ENCODE measurements at regions not wholly inside any gene's neighbourhood (a gene's known extent, or its start where the extent isn't known, plus 50 kb on each side); places are given as distances from the start of the nearest gene placed in this dataset.

GRCh38 chr2:173539615-173540014 lies 184.9 kb downstream of the CDCA7 start:
- H3K4me3 ChIP-seq, result no peak overlapping the region
- no peaks in the 10 kb centered on the region for H3K9me3 ChIP-seq
- H3K27ac ChIP-seq, result no peak overlapping the region
- no peak for ATAC-seq
- H3K27me3 ChIP-seq, result peaks cover 6% of the 10 kb centered on the region
- no peaks in the 10 kb centered on the region for H3K4me1 ChIP-seq
- no peak for TF ChIP-seq POLR2AphosphoS5 (IDR thresholded peaks at IDR 0.05)
- TF ChIP-seq POLR2A (IDR thresholded peaks at IDR 0.05), result no peak
- no peak for TF ChIP-seq EP300 (IDR thresholded peaks at IDR 0.05)
- TF ChIP-seq CTCF (IDR thresholded peaks at IDR 0.05), result no peak
- 87 to 100% methylated on average over 2 of the region's 2 CpGs for WGBS, 2 donors (ENCODE audit: low coverage in 1 of 2)
- no peaks in the 10 kb centered on the region for H3K36me3 ChIP-seq

GRCh38 chr2:173544641-173545363 lies 190.1 kb downstream of the CDCA7 start:
- 65 to 89% methylated on average over 6 of the region's 6 CpGs for WGBS, 2 donors (ENCODE audit: low coverage in 1 of 2)
- no peak for ATAC-seq
- Histone ChIP-seq H3K4me1 (no peaks in the 10 kb centered on the region), H3K27ac (no peak overlapping the region), H3K27me3 (no peaks in the 10 kb centered on the region), H3K9me3 (no peaks in the 10 kb centered on the region), H3K36me3 (no peaks in the 10 kb centered on the region), H3K4me3 (no peak overlapping the region)
- no peak for TF ChIP-seq CTCF (IDR thresholded peaks at IDR 0.05)
- no peak for TF ChIP-seq POLR2A (IDR thresholded peaks at IDR 0.05)
- no peak for TF ChIP-seq POLR2AphosphoS5 (IDR thresholded peaks at IDR 0.05)
- no peak for TF ChIP-seq EP300 (IDR thresholded peaks at IDR 0.05)

- H3K27ac ChIP-seq, result no peak overlapping the region
- no peak for ATAC-seq
- no peak overlapping the region for H3K4me3 ChIP-seq
- no peaks in the 10 kb centered on the region for H3K36me3 ChIP-seq
- TF ChIP-seq CTCF (IDR thresholded peaks at IDR 0.05) (no peak), POLR2A (IDR thresholded peaks at IDR 0.05) (no peak), POLR2AphosphoS5 (IDR thresholded peaks at IDR 0.05) (no peak), EP300 (IDR thresholded peaks at IDR 0.05) (no peak)
- WGBS, 2 donors (ENCODE audit: low coverage in 1 of 2), result 78 to 83% methylated on average over 3 of the region's 3 CpGs
- no peaks in the 10 kb centered on the region for H3K9me3 ChIP-seq
- no peaks in the 10 kb centered on the region for H3K4me1 ChIP-seq
- H3K27me3 ChIP-seq, result no peaks in the 10 kb centered on the region
Measured at GRCh38 chr2:173545364-173545763, 190.7 kb downstream of the CDCA7 start.

GRCh38 chr2:173547499-173547898 lies 192.8 kb downstream of the CDCA7 start:
- Histone ChIP-seq H3K4me3 (no peak overlapping the region), H3K36me3 (no peaks in the 10 kb centered on the region), H3K4me1 (no peaks in the 10 kb centered on the region), H3K27me3 (no peaks in the 10 kb centered on the region), H3K9me3 (no peaks in the 10 kb centered on the region), H3K27ac (no peak overlapping the region)
- no peak for TF ChIP-seq POLR2AphosphoS5 (IDR thresholded peaks at IDR 0.05)
- 67 to 82% methylated on average over 1 to 6 of the region's 6 CpGs for WGBS, 2 donors (ENCODE audit: low coverage in 1 of 2)
- ATAC-seq, result no peak

- Histone ChIP-seq H3K36me3 (no peaks in the 10 kb centered on the region), H3K4me3 (no peak overlapping the region), H3K27ac (no peak overlapping the region), H3K27me3 (no peaks in the 10 kb centered on the region), H3K4me1 (no peaks in the 10 kb centered on the region), H3K9me3 (no peaks in the 10 kb centered on the region)
- WGBS, 2 donors (ENCODE audit: low coverage in 1 of 2), result 58 to 62% methylated on average over 1 of the region's 1 CpG
- no peak for ATAC-seq
- TF ChIP-seq CTCF (IDR thresholded peaks at IDR 0.05), result no peak
- no peak for TF ChIP-seq EP300 (IDR thresholded peaks at IDR 0.05)
- TF ChIP-seq POLR2A (IDR thresholded peaks at IDR 0.05), result no peak
- TF ChIP-seq POLR2AphosphoS5 (IDR thresholded peaks at IDR 0.05), result no peak
Measured at GRCh38 chr2:173550143-173550542, 195.5 kb downstream of the CDCA7 start.

Measured in gastroesophageal sphincter (tissue), 4 donors.